ENCODE measurements at regions not wholly inside any gene's neighbourhood (a gene's known extent, or its start where the extent isn't known, plus 50 kb on each side); places are given as distances from the start of the nearest gene placed in this dataset.

- no peak for DNase-seq (ENCODE audit: low read depth)
- no peak for TF ChIP-seq CTCF (IDR thresholded peaks at IDR 0.05; ENCODE audit: insufficient read depth, low read depth, low read length)
- no peak overlapping the region for H3K4me3 ChIP-seq (ENCODE audit: low read depth, low read length)
Measured at GRCh38 chr4:125022855-125023501, 291.8 kb upstream of the FAT4 start.

GRCh38 chr4:125021189-125021588 is 293.6 kb upstream of the FAT4 start:
- H3K4me3 ChIP-seq (ENCODE audit: low read depth, low read length) = no peak overlapping the region
- DNase-seq (ENCODE audit: low read depth) = no peak
- no peak for TF ChIP-seq CTCF (IDR thresholded peaks at IDR 0.05; ENCODE audit: insufficient read depth, low read depth, low read length)

- no peak for TF ChIP-seq CTCF (IDR thresholded peaks at IDR 0.05; ENCODE audit: insufficient read depth, low read depth, low read length)
- H3K4me3 ChIP-seq (ENCODE audit: low read depth, low read length) = no peak overlapping the region
- DNase-seq (ENCODE audit: low read depth) = no peak
Measured at GRCh38 chr4:125020089-125021034, 294.4 kb upstream of the FAT4 start.

GRCh38 chr4:125016892-125017299 is 297.9 kb upstream of the FAT4 start:
- no peak for TF ChIP-seq CTCF (IDR thresholded peaks at IDR 0.05; ENCODE audit: insufficient read depth, low read depth, low read length)

GRCh38 chr4:125013891-125014290 is 300.9 kb upstream of the FAT4 start:
- no peak for TF ChIP-seq CTCF (IDR thresholded peaks at IDR 0.05; ENCODE audit: insufficient read depth, low read depth, low read length)
- DNase-seq (ENCODE audit: low read depth) = no peak
- H3K4me3 ChIP-seq (ENCODE audit: low read depth, low read length) = no peak overlapping the region

More at GRCh38 chr4:125016892-125017299, 297.9 kb upstream of the FAT4 start:
- DNase-seq (ENCODE audit: low read depth) = no peak
- H3K4me3 ChIP-seq (ENCODE audit: low read depth, low read length) = no peak overlapping the region

GRCh38 chr4:125011646-125012045 is 299.1 kb upstream of the ANKRD50 start:
- H3K4me3 ChIP-seq (ENCODE audit: low read depth, low read length) = no peak overlapping the region
- no peak for TF ChIP-seq CTCF (IDR thresholded peaks at IDR 0.05; ENCODE audit: insufficient read depth, low read depth, low read length)
- no peak for DNase-seq (ENCODE audit: low read depth)

Measured in fibroblast of villous mesenchyme (primary cell).